Panc1 (cell line): ENCODE measurements at regions not wholly inside any gene's neighbourhood (a gene's known extent, or its start where the extent isn't known, plus 50 kb on each side); places are given as distances from the start of the nearest gene placed in this dataset.

ENCODE experiments used
- ATAC-seq: fragments of 200-7000 bp; cut with Tn5 transposase; 2 replicates; pipeline ENCODE4 v1.9.1; 2020; ENCODE audit warnings: mild to moderate bottlenecking, moderate library complexity
- BruUV-seq: library from RNA; stranded (reverse); fragments of 400-500 nt; replicated peaks from 2 replicates; lab custom pipeline; 2021; lab: Mats Ljungman, UMichigan
- CTCF ChIA-PET: fragments of 300-600 bp; sonication (Branson Sonifier 250); formaldehyde crosslinking; loops from one replicate; lab custom pipeline; 2022; ENCODE audit warnings: antibody characterized with exemption; lab: Charles Lee
- POLR2A ChIA-PET: fragments of 300-600 bp; sonication (Branson Sonifier 250); formaldehyde crosslinking; loops from one replicate; lab custom pipeline; 2022; ENCODE audit warnings: antibody characterized with exemption; lab: Charles Lee
- DNase-seq: peaks from one replicate; pipeline ENCODE4 v3.0.0-alpha.2; 2010; ENCODE audit warnings: low read depth, low spot score
- H3K27ac ChIP-seq: 2 replicates; pipeline ENCODE4 v1.5.1; 2011; ENCODE audit warnings: mild to moderate bottlenecking, low read length, inconsistent platforms
- H3K27me3 ChIP-seq: fragments of 200-500 bp; sonication (Bioruptor generic); 2 replicates; pipeline ENCODE4 v1.6.0; 2014; ENCODE audit warnings: low read length, inconsistent platforms; ENCODE audit not compliant: control insufficient read depth, insufficient read depth
- H3K36me3 ChIP-seq: fragments of 200-500 bp; sonication (Bioruptor generic); 2 replicates; pipeline ENCODE4 v1.5.1; 2014; ENCODE audit warnings: inconsistent platforms, mild to moderate bottlenecking, low read length, moderate library complexity; ENCODE audit not compliant: control insufficient read depth, insufficient read depth
- H3K4me1 ChIP-seq: 2 replicates; pipeline ENCODE4 v1.5.1; 2011; ENCODE audit warnings: inconsistent platforms, mild to moderate bottlenecking, low read length, moderate library complexity; ENCODE audit not compliant: control insufficient read depth, insufficient read depth
- H3K4me3 ChIP-seq, 2 experiments: 2 replicates each; pipeline ENCODE4 v1.5.1; 2011 to 2012; ENCODE audit warnings: low read depth in 2 of 2, low read length in 2 of 2, mild to moderate bottlenecking in 2 of 2, inconsistent platforms in 1 of 2, moderate library complexity in 1 of 2
- H3K9me3 ChIP-seq: fragments of 200-500 bp; sonication (Bioruptor generic); 2 replicates; pipeline ENCODE4 v1.5.1; 2014; ENCODE audit warnings: low read depth, mild to moderate bottlenecking, inconsistent platforms, low read length, moderate library complexity; ENCODE audit not compliant: control insufficient read depth, insufficient read depth
- CTCF ChIP-seq: fragments of 450-650 bp; IDR thresholded peaks from 2 replicates; pipeline ENCODE4 v1.5.1; 2017; ENCODE audit warnings: mild to moderate bottlenecking
- POLR2AphosphoS5 ChIP-seq: IDR thresholded peaks from 2 replicates; pipeline ENCODE4 v1.6.1; 2012; ENCODE audit warnings: mild to moderate bottlenecking, low read depth, low read length, moderate library complexity
- REST ChIP-seq, 2 experiments: IDR thresholded peaks; 2 replicates each; pipeline ENCODE4 v1.6.1; 2011 to 2012; ENCODE audit warnings: low read depth in 2 of 2, control low read depth in 1 of 2, low read length in 1 of 2, mild to moderate bottlenecking in 1 of 2, moderate library complexity in 1 of 2; ENCODE audit not compliant: insufficient read depth in 1 of 2
- SIN3A ChIP-seq: IDR thresholded peaks from 2 replicates; pipeline ENCODE4 v1.6.1; 2012; ENCODE audit warnings: low read depth, mild to moderate bottlenecking, low read length, moderate library complexity, borderline replicate concordance; ENCODE audit not compliant: insufficient read depth
- TCF7L2 ChIP-seq: IDR thresholded peaks from 2 replicates; pipeline ENCODE4 v1.6.1; 2011; ENCODE audit warnings: mild to moderate bottlenecking, low read depth, low read length, inconsistent platforms
- in situ Hi-C: cut with HindIII; loops from 2 replicates; pipeline ENCODE4 v1.10.0; 2016; ENCODE audit warnings: low sequenced_read_pairs, low pct_unique_long_range_greater_than_20kb
- intact Hi-C: fragments of 100-400 bp; cut with micrococcal nuclease; formaldehyde crosslinking; loops from one replicate; pipeline ENCODE4 v1.10.0; 2022; ENCODE audit not compliant: unreplicated experiment

- POLR2A ChIA-PET: no interaction called here
- no peaks in the 10 kb centered on the region for H3K27me3 ChIP-seq
- no peaks in the 10 kb centered on the region for H3K36me3 ChIP-seq
- H3K4me3 ChIP-seq: no peak overlapping the region
- no peaks in the 10 kb centered on the region for H3K4me1 ChIP-seq
- in situ Hi-C loops: no loop called here
- ATAC-seq (peak; percentile 65; the same call in 1 of the 2 replicates), DNase-seq (no peak)
- peak; percentile 74 for TF ChIP-seq CTCF
- no peak for TF ChIP-seq SIN3A
- no peak for TF ChIP-seq POLR2AphosphoS5
- intact Hi-C loops: no loop called here
- BruUV-seq: no TSS peak
- no peaks in the 10 kb centered on the region for H3K9me3 ChIP-seq
- no peak overlapping the region for H3K27ac ChIP-seq
- CTCF ChIA-PET: no interaction called here
These were observed 164.3 kb upstream of the MLN start for GRCh38 chr6:33967966-33968724.

DNA sequence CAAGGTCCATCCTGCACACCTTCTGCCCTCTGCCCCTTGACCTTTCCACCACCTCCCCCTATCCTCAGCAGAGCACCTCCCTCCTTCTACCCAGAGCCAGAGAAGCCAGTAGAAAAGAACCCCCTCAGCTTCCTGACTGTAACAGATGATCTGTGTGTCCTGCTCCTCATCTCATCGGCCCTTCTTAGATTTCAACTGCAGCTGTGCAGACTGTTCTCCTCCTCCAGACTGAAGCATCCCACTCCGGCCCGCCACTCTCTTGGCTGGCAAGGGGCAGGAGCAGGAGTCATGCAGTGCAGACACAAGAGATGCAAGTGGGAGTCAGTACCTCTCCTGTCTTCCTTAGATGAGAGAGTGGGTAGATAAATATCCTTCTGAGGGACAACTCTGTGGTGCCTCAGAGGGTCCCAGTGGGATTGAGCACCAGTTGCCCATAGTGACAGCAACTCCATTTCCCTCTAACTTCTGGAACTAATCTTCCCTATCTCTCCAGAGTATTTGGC lies 163.5 kb upstream of the MLN start:
- CTCF ChIA-PET: no interaction called here
- Histone ChIP-seq H3K4me1 (no peaks in the 10 kb centered on the region), H3K36me3 (no peaks in the 10 kb centered on the region), H3K27me3 (no peaks in the 10 kb centered on the region), H3K9me3 (no peaks in the 10 kb centered on the region), H3K27ac (no peak overlapping the region), H3K4me3 (no peak overlapping the region)
- in situ Hi-C loops (no loop called here), intact Hi-C loops (no loop called here)
- BruUV-seq: no TSS peak
- DNase-seq: no peak
- POLR2A ChIA-PET: no interaction called here
- no peak for ATAC-seq
- TF ChIP-seq CTCF (no peak), POLR2AphosphoS5 (no peak), SIN3A (no peak), TCF7L2 (no peak), REST (IDR thresholded peaks at IDR 0.05; ENCODE audit: insufficient read depth in 1 of 2, low read depth in 2 of 2, low read length in 1 of 2) (no peak)
